Bronchial epithelial cell (primary cell): ENCODE measurements at regions not wholly inside any gene's neighbourhood (a gene's known extent, or its start where the extent isn't known, plus 50 kb on each side); places are given as distances from the start of the nearest gene placed in this dataset.

Experiments
- DNase-seq: peaks from one replicate; pipeline ENCODE4 v3.0.0-alpha.2; 2010; ENCODE audit warnings: low read depth
- FAIRE-seq: peaks from 2 replicates; lab custom pipeline; 2011; peaks lifted over from hg19 to GRCh38; lab: Jason Lieb, UNC
- H3K27me3 ChIP-seq: 2 replicates; pipeline ENCODE4 v1.5.1; 2011; ENCODE audit warnings: low read length; ENCODE audit not compliant: control insufficient read depth, insufficient read depth
- H3K36me3 ChIP-seq: 2 replicates; pipeline ENCODE4 v1.5.1; 2011; ENCODE audit warnings: low read length; ENCODE audit not compliant: control insufficient read depth, insufficient read depth
- H3K4me3 ChIP-seq: 2 replicates; pipeline ENCODE4 v1.5.1; 2011; ENCODE audit warnings: mild to moderate bottlenecking, low read depth, low read length, control low read depth
- TF ChIP-seq, protein P1 (sequence below): IDR thresholded peaks from 2 replicates; pipeline ENCODE4 v1.5.1; 2011; ENCODE audit warnings: mild to moderate bottlenecking, moderate library complexity, low read length, control low read depth, inconsistent platforms; ENCODE audit not compliant: insufficient read depth, severe bottlenecking

DNA sequence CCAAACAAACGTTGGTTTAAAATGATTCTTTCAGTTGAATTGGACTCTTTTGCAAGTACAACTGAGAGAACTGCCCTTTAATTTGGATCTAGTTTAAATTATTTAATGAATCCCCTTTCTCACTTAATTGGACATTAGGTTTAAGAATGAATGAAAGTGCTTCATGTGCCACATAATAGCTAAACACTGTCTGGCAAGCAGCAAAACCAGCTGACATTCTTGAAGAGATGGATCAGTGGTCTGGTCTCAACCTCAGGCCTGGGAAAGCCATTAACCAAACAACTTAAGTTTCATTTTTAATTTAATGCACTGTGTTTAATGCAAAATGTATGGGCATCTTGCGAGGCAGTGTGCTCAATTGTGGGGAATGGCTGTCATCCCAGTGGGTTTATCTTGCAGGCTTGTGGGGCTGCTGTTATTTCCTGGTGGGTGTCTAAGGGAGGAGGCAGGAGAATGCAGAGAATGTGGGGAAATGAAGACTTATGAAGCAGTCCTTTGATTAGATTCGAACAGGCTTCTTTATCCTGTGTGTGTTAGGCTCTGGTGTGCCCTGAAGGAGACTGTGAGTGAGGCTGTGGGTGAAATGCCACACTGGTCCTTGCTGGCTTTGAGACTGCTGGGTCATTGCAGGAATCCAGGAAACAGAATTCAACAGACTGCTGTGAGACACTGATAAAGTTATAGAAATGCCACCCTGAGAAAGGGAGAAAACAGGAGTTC is 144.1 kb upstream of the PELI2 start:
- no peaks in the 10 kb centered on the region for H3K36me3 ChIP-seq
- FAIRE-seq (no peak), DNase-seq (no peak)
- no peak overlapping the region for H3K4me3 ChIP-seq
- no peaks in the 10 kb centered on the region for H3K27me3 ChIP-seq
- TF ChIP-seq, protein P1, sequence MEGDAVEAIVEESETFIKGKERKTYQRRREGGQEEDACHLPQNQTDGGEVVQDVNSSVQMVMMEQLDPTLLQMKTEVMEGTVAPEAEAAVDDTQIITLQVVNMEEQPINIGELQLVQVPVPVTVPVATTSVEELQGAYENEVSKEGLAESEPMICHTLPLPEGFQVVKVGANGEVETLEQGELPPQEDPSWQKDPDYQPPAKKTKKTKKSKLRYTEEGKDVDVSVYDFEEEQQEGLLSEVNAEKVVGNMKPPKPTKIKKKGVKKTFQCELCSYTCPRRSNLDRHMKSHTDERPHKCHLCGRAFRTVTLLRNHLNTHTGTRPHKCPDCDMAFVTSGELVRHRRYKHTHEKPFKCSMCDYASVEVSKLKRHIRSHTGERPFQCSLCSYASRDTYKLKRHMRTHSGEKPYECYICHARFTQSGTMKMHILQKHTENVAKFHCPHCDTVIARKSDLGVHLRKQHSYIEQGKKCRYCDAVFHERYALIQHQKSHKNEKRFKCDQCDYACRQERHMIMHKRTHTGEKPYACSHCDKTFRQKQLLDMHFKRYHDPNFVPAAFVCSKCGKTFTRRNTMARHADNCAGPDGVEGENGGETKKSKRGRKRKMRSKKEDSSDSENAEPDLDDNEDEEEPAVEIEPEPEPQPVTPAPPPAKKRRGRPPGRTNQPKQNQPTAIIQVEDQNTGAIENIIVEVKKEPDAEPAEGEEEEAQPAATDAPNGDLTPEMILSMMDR: no peak

DNA sequence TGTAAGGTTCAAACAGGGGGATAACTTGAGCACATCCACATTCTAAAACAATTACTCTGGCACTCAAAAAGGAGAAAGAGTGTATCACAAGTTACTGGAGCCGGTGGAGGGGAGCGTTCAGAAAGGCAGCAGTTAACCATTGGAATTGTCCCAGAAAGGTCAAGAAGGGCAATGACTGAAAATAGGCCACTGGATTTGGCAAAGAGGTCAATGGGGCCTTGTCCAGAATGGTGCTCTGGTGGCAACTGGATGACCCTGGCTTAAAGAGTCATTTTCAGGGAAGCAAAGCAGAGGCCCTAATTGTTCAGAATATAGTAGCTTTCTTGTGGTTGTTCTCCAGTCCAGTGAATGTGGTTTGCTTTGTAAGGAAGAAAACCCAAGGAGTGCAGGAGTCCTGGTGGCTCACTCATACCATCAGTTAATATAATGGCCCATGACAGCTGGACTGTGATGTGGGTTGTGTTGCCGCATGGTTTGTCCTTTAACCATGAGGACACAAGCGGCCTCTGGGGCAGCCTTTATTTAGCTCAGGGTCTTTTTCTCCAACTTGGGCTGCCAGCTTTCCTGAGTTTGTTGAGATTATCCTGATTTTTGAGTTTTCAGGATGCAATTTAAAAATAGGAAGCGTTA is 142.8 kb upstream of the PELI2 start:
- H3K36me3 ChIP-seq: no peaks in the 10 kb centered on the region
- TF ChIP-seq, protein P1: no peak
- no peak overlapping the region for H3K4me3 ChIP-seq
- DNase-seq (no peak), FAIRE-seq (no peak)
- H3K27me3 ChIP-seq: no peaks in the 10 kb centered on the region

DNA sequence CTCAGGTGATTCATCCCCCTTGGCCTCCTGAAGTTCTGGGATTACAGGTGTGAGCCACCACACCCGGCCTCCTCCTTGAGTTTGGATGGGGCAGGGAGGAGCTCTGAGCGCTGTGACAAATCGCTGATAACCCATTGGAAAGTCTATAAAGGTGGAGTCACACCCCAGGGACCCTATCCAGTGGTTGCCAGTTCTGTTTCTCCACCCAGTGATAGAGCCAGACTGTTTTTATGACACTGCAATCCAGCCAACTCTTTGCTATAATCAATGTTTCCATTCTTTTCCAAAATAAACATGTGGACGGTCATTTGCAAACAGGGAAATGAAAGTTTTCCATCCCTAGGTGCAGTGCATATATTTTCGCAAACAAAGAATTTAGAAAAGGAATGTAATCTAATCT is 142.0 kb upstream of the PELI2 start:
- Histone ChIP-seq H3K36me3 (no peaks in the 10 kb centered on the region), H3K27me3 (no peaks in the 10 kb centered on the region), H3K4me3 (no peak overlapping the region)
- FAIRE-seq (no peak), DNase-seq (no peak)
- TF ChIP-seq, protein P1: no peak

DNA sequence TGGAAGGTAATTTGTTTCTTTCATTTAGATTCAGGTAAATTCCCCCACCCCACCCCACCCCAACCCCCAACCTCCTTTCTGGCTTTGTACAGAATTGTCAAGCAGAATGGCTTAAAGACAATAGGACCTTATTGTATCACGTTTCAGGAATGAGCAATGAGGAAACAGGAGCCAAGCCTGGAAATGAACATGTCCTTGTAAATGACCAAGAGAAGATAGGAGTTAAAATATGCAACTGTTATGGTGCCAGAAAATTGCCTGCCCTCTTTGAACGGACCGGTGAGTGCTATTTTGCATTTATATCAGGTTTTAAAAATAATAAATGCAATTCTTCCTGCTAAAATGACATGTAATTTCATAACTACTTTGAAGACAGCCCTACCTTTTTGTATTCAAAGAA is 141.6 kb upstream of the PELI2 start:
- DNase-seq: peak; percentile 31

DNA sequence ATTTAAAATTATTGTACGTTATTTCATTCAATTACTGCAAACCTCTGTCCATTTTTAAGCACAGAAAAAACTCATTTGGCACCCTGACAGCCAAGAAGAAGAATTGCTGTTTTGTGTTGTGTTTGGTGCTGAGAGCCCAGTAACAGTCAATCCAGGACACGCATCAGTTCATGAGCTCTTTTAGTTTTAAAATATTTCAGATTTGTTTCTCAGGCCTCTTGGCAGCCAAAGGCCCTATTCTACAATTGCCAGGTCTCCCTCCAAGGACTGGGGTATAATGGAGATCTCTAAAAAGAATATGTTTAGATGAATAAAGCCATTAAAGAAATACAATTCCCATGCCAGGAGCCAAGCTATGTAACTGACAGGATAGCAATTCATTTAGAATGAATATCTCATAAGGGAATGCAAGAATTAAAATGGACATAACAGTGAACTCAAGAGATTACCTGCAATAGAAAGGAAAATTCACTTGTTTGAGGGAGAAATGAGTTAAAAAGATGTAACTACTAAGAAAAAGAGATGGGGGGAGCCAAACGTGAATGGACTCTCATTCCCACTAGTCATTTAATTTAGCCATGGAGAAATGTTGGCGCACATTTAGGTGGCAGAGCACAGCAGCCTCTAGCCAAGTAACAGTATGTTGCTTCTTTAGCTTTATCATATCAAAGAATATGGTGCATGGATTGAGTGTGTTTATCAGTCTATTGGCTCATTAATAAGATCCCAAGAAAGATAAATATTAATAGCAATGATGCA is 140.6 kb upstream of the PELI2 start:
- FAIRE-seq: no peak
- Histone ChIP-seq H3K36me3 (no peaks in the 10 kb centered on the region), H3K27me3 (peaks cover under 1% of the 10 kb centered on the region), H3K4me3 (no peak overlapping the region)
- TF ChIP-seq, protein P1: no peak
- no peak for DNase-seq

More for the DNA sequence above, 141.6 kb upstream of the PELI2 start:
- FAIRE-seq: no peak
- no peak overlapping the region for H3K4me3 ChIP-seq
- H3K27me3 ChIP-seq: no peaks in the 10 kb centered on the region
- TF ChIP-seq, protein P1: no peak
- H3K36me3 ChIP-seq: no peaks in the 10 kb centered on the region
